WTC11 (cell line): ENCODE measurements at regions not wholly inside any gene's neighbourhood (a gene's known extent, or its start where the extent isn't known, plus 50 kb on each side); places are given as distances from the start of the nearest gene placed in this dataset.

Experiments
- ATAC-seq: fragments of 200-7000 bp; cut with Tn5 transposase; 2 replicates; pipeline ENCODE4 v1.10.0; 2021; ENCODE audit warnings: mild to moderate bottlenecking, moderate library complexity
- CTCF ChIA-PET: fragments of 300-600 bp; sonication (Branson Sonifier 250); formaldehyde crosslinking; loops from one replicate; lab custom pipeline; 2021; ENCODE audit warnings: antibody characterized with exemption; lab: Charles Lee
- POLR2A ChIA-PET: fragments of 350-600 bp; sonication (Branson Sonifier 250); formaldehyde crosslinking; loops from one replicate; lab custom pipeline; 2021; ENCODE audit warnings: antibody characterized with exemption; lab: Charles Lee
- DNase-seq: peaks from one replicate; pipeline ENCODE4 v3.0.0; 2021; ENCODE audit warnings: low spot score
- H3K27ac Mint-ChIP-seq: 2 replicates; pipeline ENCODE4 v1.8.0; 2021; ENCODE audit warnings: mixed read lengths
- H3K27me3 Mint-ChIP-seq: 2 replicates; pipeline ENCODE4 v1.8.0; 2021; ENCODE audit warnings: low read depth, mild to moderate bottlenecking, moderate library complexity, mixed read lengths
- H3K36me3 Mint-ChIP-seq: 2 replicates; pipeline ENCODE4 v1.8.0; 2021; ENCODE audit warnings: mixed read lengths
- H3K4me1 Mint-ChIP-seq: 2 replicates; pipeline ENCODE4 v1.8.0; 2022; ENCODE audit warnings: mixed read lengths
- H3K4me3 Mint-ChIP-seq: 2 replicates; pipeline ENCODE4 v1.8.0; 2021; ENCODE audit warnings: mild to moderate bottlenecking, moderate library complexity, mixed read lengths
- H3K9me3 Mint-ChIP-seq: 2 replicates; pipeline ENCODE4 v1.8.0; 2021; ENCODE audit warnings: mixed read lengths
- ATF1 ChIP-seq: sonication (generic); formaldehyde crosslinking; IDR thresholded peaks from 2 replicates; pipeline ENCODE4 v1.8.1; 2023; ENCODE audit warnings: mild to moderate bottlenecking, moderate library complexity, missing genetic modification reagents
- FOXJ3 ChIP-seq: sonication (generic); formaldehyde crosslinking; IDR thresholded peaks from 2 replicates; pipeline ENCODE4 v1.9.0; 2021; ENCODE audit warnings: missing genetic modification reagents, mild to moderate bottlenecking, borderline replicate concordance
- FOXK1 ChIP-seq: sonication (generic); formaldehyde crosslinking; IDR thresholded peaks from 2 replicates; pipeline ENCODE4 v1.8.0; 2022; ENCODE audit warnings: mild to moderate bottlenecking, moderate library complexity, missing genetic modification reagents
- GABPB1 ChIP-seq: sonication (generic); formaldehyde crosslinking; IDR thresholded peaks from 2 replicates; pipeline ENCODE4 v1.8.1; 2023; ENCODE audit warnings: mild to moderate bottlenecking, missing genetic modification reagents
- GTF2I ChIP-seq: fragments of 250-450 bp; sonication (Bioruptor Pico); conservative IDR thresholded peaks from 2 replicates; pipeline ENCODE4 v1.4.0; 2021; ENCODE audit warnings: mild to moderate bottlenecking
- HMGA2 ChIP-seq: fragments of 250-450 bp; sonication (Bioruptor Pico); IDR thresholded peaks from 2 replicates; pipeline ENCODE4 v1.4.0; 2021; ENCODE audit warnings: mild to moderate bottlenecking, moderate library complexity
- KAT7 ChIP-seq: sonication (generic); formaldehyde crosslinking; IDR thresholded peaks from 2 replicates; pipeline ENCODE4 v1.8.1; 2023; ENCODE audit warnings: missing genetic modification reagents, mild to moderate bottlenecking, borderline replicate concordance
- NFE2L1 ChIP-seq: sonication (generic); formaldehyde crosslinking; IDR thresholded peaks from 2 replicates; pipeline ENCODE4 v1.8.1; 2023; ENCODE audit warnings: missing genetic modification reagents
- NFYB ChIP-seq: sonication (generic); formaldehyde crosslinking; conservative IDR thresholded peaks from 2 replicates; pipeline ENCODE4 v1.8.0; 2022; ENCODE audit warnings: low read depth, missing genetic modification reagents
- NR1H2 ChIP-seq: sonication (generic); formaldehyde crosslinking; IDR thresholded peaks from 2 replicates; pipeline ENCODE4 v1.9.0; 2021; ENCODE audit warnings: mild to moderate bottlenecking, moderate library complexity, missing genetic modification reagents
- NR3C1 ChIP-seq: sonication (generic); formaldehyde crosslinking; conservative IDR thresholded peaks from 2 replicates; pipeline ENCODE4 v1.8.1; 2023; ENCODE audit warnings: low read depth, mild to moderate bottlenecking, missing genetic modification reagents
- OVOL2 ChIP-seq: fragments of 250-450 bp; sonication (Bioruptor Pico); IDR thresholded peaks from 2 replicates; pipeline ENCODE4 v1.9.0; 2021; ENCODE audit warnings: mild to moderate bottlenecking, borderline replicate concordance
- SOX15 ChIP-seq: fragments of 250-450 bp; sonication (Bioruptor Pico); IDR thresholded peaks from 2 replicates; pipeline ENCODE4 v1.9.0; 2021; ENCODE audit warnings: mild to moderate bottlenecking
- ZNF219 ChIP-seq: sonication (generic); formaldehyde crosslinking; IDR thresholded peaks from 2 replicates; pipeline ENCODE4 v1.8.0; 2023; ENCODE audit warnings: missing genetic modification reagents, mild to moderate bottlenecking, borderline replicate concordance
- ZNF232 ChIP-seq: sonication (generic); formaldehyde crosslinking; IDR thresholded peaks from 2 replicates; pipeline ENCODE4 v1.8.0; 2022; ENCODE audit warnings: mild to moderate bottlenecking, missing genetic modification reagents
- ZNF263 ChIP-seq: sonication (generic); formaldehyde crosslinking; IDR thresholded peaks from 2 replicates; pipeline ENCODE4 v1.8.1; 2022; ENCODE audit warnings: low read depth, mild to moderate bottlenecking, moderate library complexity, missing genetic modification reagents
- ZNF671 ChIP-seq: fragments of 250-450 bp; sonication (Bioruptor Pico); IDR thresholded peaks from 2 replicates; pipeline ENCODE4 v1.8.0; 2021; ENCODE audit warnings: mild to moderate bottlenecking
- TF ChIP-seq, protein P1 (sequence below): sonication (generic); formaldehyde crosslinking; IDR thresholded peaks from 2 replicates; pipeline ENCODE4 v1.8.0; 2022; ENCODE audit warnings: mild to moderate bottlenecking, missing genetic modification reagents
- TF ChIP-seq, protein P2 (sequence below): sonication (generic); formaldehyde crosslinking; IDR thresholded peaks from 2 replicates; pipeline ENCODE4 v1.8.1; 2022; ENCODE audit warnings: mild to moderate bottlenecking, missing genetic modification reagents, moderate library complexity, borderline replicate concordance
- TF ChIP-seq, protein P3 (sequence below): sonication (generic); formaldehyde crosslinking; IDR thresholded peaks from 2 replicates; pipeline ENCODE4 v1.8.1; 2023; ENCODE audit warnings: mild to moderate bottlenecking, missing genetic modification reagents, moderate library complexity
- TF ChIP-seq, protein P4 (sequence below): fragments of 200-600 bp; IDR thresholded peaks from 2 replicates; pipeline ENCODE4 v1.8.0; 2022; ENCODE audit warnings: antibody characterized with exemption
- TF ChIP-seq, protein P5 (sequence below): sonication (generic); formaldehyde crosslinking; IDR thresholded peaks from 2 replicates; pipeline ENCODE4 v1.8.1; 2023; ENCODE audit warnings: mild to moderate bottlenecking, missing genetic modification reagents
- TF ChIP-seq, protein P6 (sequence below): sonication (generic); formaldehyde crosslinking; IDR thresholded peaks from 2 replicates; pipeline ENCODE4 v1.8.1; 2023; ENCODE audit warnings: mild to moderate bottlenecking, missing genetic modification reagents, borderline replicate concordance
- TF ChIP-seq, protein P7 (sequence below): sonication (generic); formaldehyde crosslinking; IDR thresholded peaks from 2 replicates; pipeline ENCODE4 v1.8.0; 2023; ENCODE audit warnings: missing genetic modification reagents
- TF ChIP-seq, protein P8 (sequence below): fragments of 250-450 bp; sonication (Bioruptor Pico); IDR thresholded peaks from 2 replicates; pipeline ENCODE4 v1.9.0; 2021; ENCODE audit warnings: mild to moderate bottlenecking

DNA sequence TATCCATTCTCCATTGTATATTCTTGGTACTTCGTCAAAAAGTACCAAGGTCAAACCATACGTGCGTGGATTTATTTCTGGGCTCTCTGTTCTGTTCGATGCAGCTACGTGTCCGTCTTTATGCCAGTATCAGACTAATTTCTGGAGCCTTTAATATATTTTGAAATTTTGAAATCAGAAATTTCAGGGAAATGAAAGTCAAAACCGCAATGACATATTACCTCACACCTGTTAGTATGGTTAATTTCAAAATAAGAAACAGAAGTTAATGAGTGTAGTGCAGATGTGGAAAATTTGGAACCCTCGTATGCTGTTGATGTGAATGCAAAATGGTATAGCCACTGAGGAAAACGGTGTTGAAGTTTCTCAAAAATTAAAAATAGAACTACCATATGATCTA is 156.1 kb upstream of the TRIB2 start:
- POLR2A ChIA-PET = no interaction called here
- CTCF ChIA-PET = no interaction called here
- no peaks in the 10 kb centered on the region for H3K9me3 Mint-ChIP-seq
- no peak overlapping the region for H3K27ac Mint-ChIP-seq
- H3K4me3 Mint-ChIP-seq = no peak overlapping the region
- ATAC-seq (no peak), DNase-seq (no peak)
- H3K27me3 Mint-ChIP-seq = no peaks in the 10 kb centered on the region
- TF ChIP-seq NFE2L1 (no peak), FOXK1 (no peak), NFYB (CRISPR knock-in tag) (no peak), ZNF263 (CRISPR knock-in tag) (no peak), ATF1 (CRISPR knock-in tag) (no peak), HMGA2 (CRISPR knock-in tag) (no peak), GTF2I (CRISPR knock-in tag) (no peak), NR3C1 (CRISPR knock-in tag) (no peak), ZNF671 (CRISPR knock-in tag) (no peak), KAT7 (CRISPR knock-in tag) (no peak), SOX15 (CRISPR knock-in tag) (no peak), ZNF219 (CRISPR knock-in tag) (no peak), FOXJ3 (CRISPR knock-in tag) (no peak), GABPB1 (CRISPR knock-in tag) (no peak), ZNF232 (CRISPR knock-in tag) (no peak), OVOL2 (no peak)
- TF ChIP-seq, protein P1, sequence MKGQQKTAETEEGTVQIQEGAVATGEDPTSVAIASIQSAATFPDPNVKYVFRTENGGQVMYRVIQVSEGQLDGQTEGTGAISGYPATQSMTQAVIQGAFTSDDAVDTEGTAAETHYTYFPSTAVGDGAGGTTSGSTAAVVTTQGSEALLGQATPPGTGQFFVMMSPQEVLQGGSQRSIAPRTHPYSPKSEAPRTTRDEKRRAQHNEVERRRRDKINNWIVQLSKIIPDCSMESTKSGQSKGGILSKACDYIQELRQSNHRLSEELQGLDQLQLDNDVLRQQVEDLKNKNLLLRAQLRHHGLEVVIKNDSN (CRISPR knock-in tag) = no peak
- TF ChIP-seq, protein P2, sequence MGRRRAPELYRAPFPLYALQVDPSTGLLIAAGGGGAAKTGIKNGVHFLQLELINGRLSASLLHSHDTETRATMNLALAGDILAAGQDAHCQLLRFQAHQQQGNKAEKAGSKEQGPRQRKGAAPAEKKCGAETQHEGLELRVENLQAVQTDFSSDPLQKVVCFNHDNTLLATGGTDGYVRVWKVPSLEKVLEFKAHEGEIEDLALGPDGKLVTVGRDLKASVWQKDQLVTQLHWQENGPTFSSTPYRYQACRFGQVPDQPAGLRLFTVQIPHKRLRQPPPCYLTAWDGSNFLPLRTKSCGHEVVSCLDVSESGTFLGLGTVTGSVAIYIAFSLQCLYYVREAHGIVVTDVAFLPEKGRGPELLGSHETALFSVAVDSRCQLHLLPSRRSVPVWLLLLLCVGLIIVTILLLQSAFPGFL (CRISPR knock-in tag) = no peak
- TF ChIP-seq, protein P3, sequence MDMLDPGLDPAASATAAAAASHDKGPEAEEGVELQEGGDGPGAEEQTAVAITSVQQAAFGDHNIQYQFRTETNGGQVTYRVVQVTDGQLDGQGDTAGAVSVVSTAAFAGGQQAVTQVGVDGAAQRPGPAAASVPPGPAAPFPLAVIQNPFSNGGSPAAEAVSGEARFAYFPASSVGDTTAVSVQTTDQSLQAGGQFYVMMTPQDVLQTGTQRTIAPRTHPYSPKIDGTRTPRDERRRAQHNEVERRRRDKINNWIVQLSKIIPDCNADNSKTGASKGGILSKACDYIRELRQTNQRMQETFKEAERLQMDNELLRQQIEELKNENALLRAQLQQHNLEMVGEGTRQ = no peak
- TF ChIP-seq, protein P4, sequence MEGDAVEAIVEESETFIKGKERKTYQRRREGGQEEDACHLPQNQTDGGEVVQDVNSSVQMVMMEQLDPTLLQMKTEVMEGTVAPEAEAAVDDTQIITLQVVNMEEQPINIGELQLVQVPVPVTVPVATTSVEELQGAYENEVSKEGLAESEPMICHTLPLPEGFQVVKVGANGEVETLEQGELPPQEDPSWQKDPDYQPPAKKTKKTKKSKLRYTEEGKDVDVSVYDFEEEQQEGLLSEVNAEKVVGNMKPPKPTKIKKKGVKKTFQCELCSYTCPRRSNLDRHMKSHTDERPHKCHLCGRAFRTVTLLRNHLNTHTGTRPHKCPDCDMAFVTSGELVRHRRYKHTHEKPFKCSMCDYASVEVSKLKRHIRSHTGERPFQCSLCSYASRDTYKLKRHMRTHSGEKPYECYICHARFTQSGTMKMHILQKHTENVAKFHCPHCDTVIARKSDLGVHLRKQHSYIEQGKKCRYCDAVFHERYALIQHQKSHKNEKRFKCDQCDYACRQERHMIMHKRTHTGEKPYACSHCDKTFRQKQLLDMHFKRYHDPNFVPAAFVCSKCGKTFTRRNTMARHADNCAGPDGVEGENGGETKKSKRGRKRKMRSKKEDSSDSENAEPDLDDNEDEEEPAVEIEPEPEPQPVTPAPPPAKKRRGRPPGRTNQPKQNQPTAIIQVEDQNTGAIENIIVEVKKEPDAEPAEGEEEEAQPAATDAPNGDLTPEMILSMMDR = no peak
- H3K4me1 Mint-ChIP-seq = peaks cover 9% of the 10 kb centered on the region
- no peaks in the 10 kb centered on the region for H3K36me3 Mint-ChIP-seq

DNA sequence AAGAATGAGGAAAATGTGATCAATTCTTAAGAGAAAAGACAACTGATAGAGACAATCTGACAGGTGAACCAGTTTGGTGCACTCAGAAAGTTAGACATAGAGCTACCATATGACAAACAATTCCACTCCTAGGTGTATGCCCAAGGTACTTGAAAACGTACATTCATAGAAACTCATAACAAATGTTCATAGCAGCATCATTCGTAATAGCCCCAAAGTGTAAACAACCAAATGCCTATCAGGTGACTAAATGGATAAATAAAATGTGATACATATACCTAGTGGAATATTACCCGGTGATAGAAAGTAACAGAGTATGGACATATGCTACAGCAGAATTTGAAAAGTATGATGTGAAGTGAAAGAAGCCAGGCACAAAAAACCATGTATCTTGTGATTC is 149.3 kb upstream of the TRIB2 start:
- DNase-seq = no peak
- peaks cover 21% of the 10 kb centered on the region for H3K4me1 Mint-ChIP-seq
- ChIA-PET POLR2A (no interaction called here), CTCF (no interaction called here)
- no peak for ATAC-seq
- no peaks in the 10 kb centered on the region for H3K36me3 Mint-ChIP-seq
- H3K9me3 Mint-ChIP-seq = no peaks in the 10 kb centered on the region
- H3K4me3 Mint-ChIP-seq = no peak overlapping the region
- H3K27me3 Mint-ChIP-seq = no peaks in the 10 kb centered on the region
- no peak overlapping the region for H3K27ac Mint-ChIP-seq
- TF ChIP-seq, protein P5, sequence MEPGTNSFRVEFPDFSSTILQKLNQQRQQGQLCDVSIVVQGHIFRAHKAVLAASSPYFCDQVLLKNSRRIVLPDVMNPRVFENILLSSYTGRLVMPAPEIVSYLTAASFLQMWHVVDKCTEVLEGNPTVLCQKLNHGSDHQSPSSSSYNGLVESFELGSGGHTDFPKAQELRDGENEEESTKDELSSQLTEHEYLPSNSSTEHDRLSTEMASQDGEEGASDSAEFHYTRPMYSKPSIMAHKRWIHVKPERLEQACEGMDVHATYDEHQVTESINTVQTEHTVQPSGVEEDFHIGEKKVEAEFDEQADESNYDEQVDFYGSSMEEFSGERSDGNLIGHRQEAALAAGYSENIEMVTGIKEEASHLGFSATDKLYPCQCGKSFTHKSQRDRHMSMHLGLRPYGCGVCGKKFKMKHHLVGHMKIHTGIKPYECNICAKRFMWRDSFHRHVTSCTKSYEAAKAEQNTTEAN (CRISPR knock-in tag) = no peak
- no peak for TF ChIP-seq NFE2L1
- TF ChIP-seq NR1H2 (CRISPR knock-in tag) = no peak
- TF ChIP-seq, protein P6, sequence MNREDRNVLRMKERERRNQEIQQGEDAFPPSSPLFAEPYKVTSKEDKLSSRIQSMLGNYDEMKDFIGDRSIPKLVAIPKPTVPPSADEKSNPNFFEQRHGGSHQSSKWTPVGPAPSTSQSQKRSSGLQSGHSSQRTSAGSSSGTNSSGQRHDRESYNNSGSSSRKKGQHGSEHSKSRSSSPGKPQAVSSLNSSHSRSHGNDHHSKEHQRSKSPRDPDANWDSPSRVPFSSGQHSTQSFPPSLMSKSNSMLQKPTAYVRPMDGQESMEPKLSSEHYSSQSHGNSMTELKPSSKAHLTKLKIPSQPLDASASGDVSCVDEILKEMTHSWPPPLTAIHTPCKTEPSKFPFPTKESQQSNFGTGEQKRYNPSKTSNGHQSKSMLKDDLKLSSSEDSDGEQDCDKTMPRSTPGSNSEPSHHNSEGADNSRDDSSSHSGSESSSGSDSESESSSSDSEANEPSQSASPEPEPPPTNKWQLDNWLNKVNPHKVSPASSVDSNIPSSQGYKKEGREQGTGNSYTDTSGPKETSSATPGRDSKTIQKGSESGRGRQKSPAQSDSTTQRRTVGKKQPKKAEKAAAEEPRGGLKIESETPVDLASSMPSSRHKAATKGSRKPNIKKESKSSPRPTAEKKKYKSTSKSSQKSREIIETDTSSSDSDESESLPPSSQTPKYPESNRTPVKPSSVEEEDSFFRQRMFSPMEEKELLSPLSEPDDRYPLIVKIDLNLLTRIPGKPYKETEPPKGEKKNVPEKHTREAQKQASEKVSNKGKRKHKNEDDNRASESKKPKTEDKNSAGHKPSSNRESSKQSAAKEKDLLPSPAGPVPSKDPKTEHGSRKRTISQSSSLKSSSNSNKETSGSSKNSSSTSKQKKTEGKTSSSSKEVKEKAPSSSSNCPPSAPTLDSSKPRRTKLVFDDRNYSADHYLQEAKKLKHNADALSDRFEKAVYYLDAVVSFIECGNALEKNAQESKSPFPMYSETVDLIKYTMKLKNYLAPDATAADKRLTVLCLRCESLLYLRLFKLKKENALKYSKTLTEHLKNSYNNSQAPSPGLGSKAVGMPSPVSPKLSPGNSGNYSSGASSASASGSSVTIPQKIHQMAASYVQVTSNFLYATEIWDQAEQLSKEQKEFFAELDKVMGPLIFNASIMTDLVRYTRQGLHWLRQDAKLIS (CRISPR knock-in tag) = no peak
- TF ChIP-seq, protein P7, sequence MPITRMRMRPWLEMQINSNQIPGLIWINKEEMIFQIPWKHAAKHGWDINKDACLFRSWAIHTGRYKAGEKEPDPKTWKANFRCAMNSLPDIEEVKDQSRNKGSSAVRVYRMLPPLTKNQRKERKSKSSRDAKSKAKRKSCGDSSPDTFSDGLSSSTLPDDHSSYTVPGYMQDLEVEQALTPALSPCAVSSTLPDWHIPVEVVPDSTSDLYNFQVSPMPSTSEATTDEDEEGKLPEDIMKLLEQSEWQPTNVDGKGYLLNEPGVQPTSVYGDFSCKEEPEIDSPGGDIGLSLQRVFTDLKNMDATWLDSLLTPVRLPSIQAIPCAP = no peak
- TF ChIP-seq, protein P8, sequence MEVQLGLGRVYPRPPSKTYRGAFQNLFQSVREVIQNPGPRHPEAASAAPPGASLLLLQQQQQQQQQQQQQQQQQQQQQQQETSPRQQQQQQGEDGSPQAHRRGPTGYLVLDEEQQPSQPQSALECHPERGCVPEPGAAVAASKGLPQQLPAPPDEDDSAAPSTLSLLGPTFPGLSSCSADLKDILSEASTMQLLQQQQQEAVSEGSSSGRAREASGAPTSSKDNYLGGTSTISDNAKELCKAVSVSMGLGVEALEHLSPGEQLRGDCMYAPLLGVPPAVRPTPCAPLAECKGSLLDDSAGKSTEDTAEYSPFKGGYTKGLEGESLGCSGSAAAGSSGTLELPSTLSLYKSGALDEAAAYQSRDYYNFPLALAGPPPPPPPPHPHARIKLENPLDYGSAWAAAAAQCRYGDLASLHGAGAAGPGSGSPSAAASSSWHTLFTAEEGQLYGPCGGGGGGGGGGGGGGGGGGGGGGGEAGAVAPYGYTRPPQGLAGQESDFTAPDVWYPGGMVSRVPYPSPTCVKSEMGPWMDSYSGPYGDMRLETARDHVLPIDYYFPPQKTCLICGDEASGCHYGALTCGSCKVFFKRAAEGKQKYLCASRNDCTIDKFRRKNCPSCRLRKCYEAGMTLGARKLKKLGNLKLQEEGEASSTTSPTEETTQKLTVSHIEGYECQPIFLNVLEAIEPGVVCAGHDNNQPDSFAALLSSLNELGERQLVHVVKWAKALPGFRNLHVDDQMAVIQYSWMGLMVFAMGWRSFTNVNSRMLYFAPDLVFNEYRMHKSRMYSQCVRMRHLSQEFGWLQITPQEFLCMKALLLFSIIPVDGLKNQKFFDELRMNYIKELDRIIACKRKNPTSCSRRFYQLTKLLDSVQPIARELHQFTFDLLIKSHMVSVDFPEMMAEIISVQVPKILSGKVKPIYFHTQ (CRISPR knock-in tag) = no peak
